HFF-Myc (cell line): ENCODE measurements at regions not wholly inside any gene's neighbourhood (a gene's known extent, or its start where the extent isn't known, plus 50 kb on each side); places are given as distances from the start of the nearest gene placed in this dataset.

Source experiments
- DNase-seq: peaks from one replicate; pipeline ENCODE4 v3.0.0-alpha.2; 2011; ENCODE audit warnings: low read depth; ENCODE audit errors: extremely low read depth
- H3K4me3 ChIP-seq: replicated peaks from 2 replicates; pipeline ENCODE4 v1.5.1; 2011; ENCODE audit warnings: low read depth, mild to moderate bottlenecking, control low read depth, low read length
- CTCF ChIP-seq: IDR thresholded peaks from 2 replicates; pipeline ENCODE4 v1.5.1; 2012; ENCODE audit warnings: mild to moderate bottlenecking, low read depth, low read length, control low read depth; ENCODE audit errors: missing control alignments

DNA sequence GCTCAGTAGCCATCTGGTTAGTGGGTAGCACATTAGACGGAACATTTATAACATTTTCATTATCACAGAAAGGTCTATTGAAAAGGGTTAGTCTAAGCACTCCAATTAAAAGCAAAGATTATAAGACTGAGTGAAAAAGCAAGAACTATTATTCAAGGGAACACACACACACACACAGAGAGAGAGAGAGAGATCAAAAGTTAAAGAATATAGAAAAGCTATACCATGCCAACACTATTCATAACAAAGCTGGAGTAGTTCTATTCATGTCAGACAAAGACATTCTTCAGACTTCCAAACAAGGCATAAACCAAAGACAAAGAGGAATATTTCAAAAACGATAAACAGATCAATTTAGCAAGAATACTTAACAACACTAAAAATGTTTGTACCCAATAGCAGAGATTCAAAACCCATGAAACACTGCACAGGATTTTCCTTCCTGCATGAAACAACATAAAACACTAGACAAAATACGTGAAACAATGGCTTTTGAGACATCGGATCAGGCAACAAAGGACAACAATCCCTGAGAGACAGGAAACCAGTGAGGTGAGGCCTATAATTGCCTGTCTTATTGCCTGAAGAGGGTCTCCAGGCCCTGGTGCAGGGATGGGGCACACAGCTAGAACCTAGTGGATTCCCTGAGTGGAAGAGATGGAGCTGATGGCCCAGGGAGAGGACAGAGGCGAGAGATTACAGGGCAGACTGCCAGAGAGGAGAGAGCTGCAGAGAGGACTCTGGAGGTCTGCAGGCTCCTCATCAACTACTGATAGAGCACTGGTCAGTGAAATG is 83.6 kb upstream of the NPAS2 start:
- TF ChIP-seq CTCF, result no peak
- no peak overlapping the region for H3K4me3 ChIP-seq
- no peak for DNase-seq

GRCh38 chr2:100739735-100740432 is 80.1 kb upstream of the NPAS2 start:
- H3K4me3 ChIP-seq, result no peak overlapping the region
- no peak for DNase-seq
- TF ChIP-seq CTCF, result no peak

- DNase-seq, result no peak
- no peak for TF ChIP-seq CTCF
- H3K4me3 ChIP-seq, result peak overlapping the region; percentile 28
Measured at GRCh38 chr2:100741880-100742276, 78.1 kb upstream of the NPAS2 start.

GRCh38 chr2:100742277-100743254 is 77.4 kb upstream of the NPAS2 start:
- peak overlapping the region; percentile 28 for H3K4me3 ChIP-seq
- peak; percentile 94 for DNase-seq
- TF ChIP-seq CTCF, result no peak

DNA sequence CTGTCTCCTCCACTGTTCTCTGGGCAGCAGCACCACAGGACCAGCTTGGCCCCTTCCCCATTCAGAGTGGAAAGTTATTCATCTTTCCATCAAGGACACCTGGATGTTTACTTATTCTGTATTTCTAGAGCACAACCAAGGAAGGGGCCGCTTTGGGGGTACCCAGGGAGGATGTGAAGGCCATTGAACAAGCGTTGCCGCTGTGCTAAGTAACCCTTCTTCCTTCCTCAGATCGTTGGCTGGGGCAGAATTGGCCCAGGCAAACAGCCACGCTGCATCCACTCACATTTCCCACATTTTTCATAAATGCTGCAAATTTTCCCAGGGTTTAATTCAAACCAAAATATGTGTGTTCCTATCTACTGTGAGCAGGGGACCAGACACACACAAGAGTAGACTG is 76.2 kb upstream of the NPAS2 start:
- no peak for DNase-seq
- TF ChIP-seq CTCF, result no peak
- H3K4me3 ChIP-seq, result no peak overlapping the region

DNA sequence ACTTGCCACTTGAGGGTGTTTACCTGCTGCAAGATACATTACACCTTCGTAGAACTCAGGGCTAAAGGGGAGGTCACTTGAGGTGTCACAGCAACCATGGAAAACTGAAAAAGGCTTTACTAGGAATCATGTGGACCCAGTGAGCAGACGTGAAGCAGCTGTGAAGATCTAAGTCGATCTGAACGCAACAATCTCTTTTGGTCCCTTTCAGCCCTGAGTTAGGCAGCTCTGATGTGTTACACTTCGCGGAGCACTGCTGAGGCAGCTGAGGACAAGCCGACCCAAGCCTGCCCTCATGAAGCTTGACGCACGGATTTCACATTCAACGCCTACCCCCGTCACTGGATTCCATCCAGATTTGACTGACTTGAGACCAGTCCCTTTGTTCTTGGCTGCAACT is 75.8 kb upstream of the NPAS2 start:
- DNase-seq, result no peak
- no peak overlapping the region for H3K4me3 ChIP-seq
- no peak for TF ChIP-seq CTCF
